ENCODE measurements at regions not wholly inside any gene's neighbourhood (a gene's known extent, or its start where the extent isn't known, plus 50 kb on each side); places are given as distances from the start of the nearest gene placed in this dataset.
"Not testable (repeated sequence)": the region's sequence is repeated elsewhere in the genome, so short reads cannot be mapped to it uniquely, and the experiment has no call there.

- TF ChIP-seq CTCF (IDR thresholded peaks at IDR 0.05; ENCODE audit: insufficient read depth, low read depth, low read length, missing control alignments) = no peak
These were observed 186.0 kb upstream of the SOX6 start for GRCh38 chr11:16542353-16542752.

GRCh38 chr11:16536513-16536912 is 180.2 kb upstream of the SOX6 start:
- DNase-seq (ENCODE audit: low read depth) = no peak
- TF ChIP-seq CTCF (IDR thresholded peaks at IDR 0.05; ENCODE audit: insufficient read depth, low read depth, low read length, missing control alignments) = no peak
- H3K4me3 ChIP-seq (ENCODE audit: low read length) = no peak overlapping the region

More at GRCh38 chr11:16542353-16542752, 186.0 kb upstream of the SOX6 start:
- no peak for DNase-seq (ENCODE audit: low read depth)
- no peak overlapping the region for H3K4me3 ChIP-seq (ENCODE audit: low read length)

GRCh38 chr11:16528639-16529038 is 172.3 kb upstream of the SOX6 start:
- no peak for DNase-seq (ENCODE audit: low read depth)
- no peak for TF ChIP-seq CTCF (IDR thresholded peaks at IDR 0.05; ENCODE audit: insufficient read depth, low read depth, low read length, missing control alignments)
- H3K4me3 ChIP-seq (ENCODE audit: low read length) = no peak overlapping the region

- TF ChIP-seq CTCF (IDR thresholded peaks at IDR 0.05; ENCODE audit: insufficient read depth, low read depth, low read length, missing control alignments) = no peak
- no peak overlapping the region for H3K4me3 ChIP-seq (ENCODE audit: low read length)
- no peak for DNase-seq (ENCODE audit: low read depth)
These were observed 171.3 kb upstream of the SOX6 start for GRCh38 chr11:16527525-16528246.

GRCh38 chr11:16526947-16527346 is 170.6 kb upstream of the SOX6 start:
- no peak for DNase-seq (ENCODE audit: low read depth)
- TF ChIP-seq CTCF (IDR thresholded peaks at IDR 0.05; ENCODE audit: insufficient read depth, low read depth, low read length, missing control alignments) = no peak

GRCh38 chr11:16520713-16521112 is 164.4 kb upstream of the SOX6 start:
- H3K4me3 ChIP-seq (ENCODE audit: low read length); DNase-seq (ENCODE audit: low read depth): not testable (repeated sequence)

More at GRCh38 chr11:16526947-16527346, 170.6 kb upstream of the SOX6 start:
- no peak overlapping the region for H3K4me3 ChIP-seq (ENCODE audit: low read length)

GRCh38 chr11:16512899-16513241 is 156.5 kb upstream of the SOX6 start:
- no peak for DNase-seq (ENCODE audit: low read depth)
- TF ChIP-seq CTCF (IDR thresholded peaks at IDR 0.05; ENCODE audit: insufficient read depth, low read depth, low read length, missing control alignments) = no peak
- H3K4me3 ChIP-seq (ENCODE audit: low read length) = no peak overlapping the region
